Activated naive CD4-positive, alpha-beta T cell treated with anti-CD3 and anti-CD28 coated beads for 36 hours (primary cell): ENCODE measurements at regions not wholly inside any gene's neighbourhood (a gene's known extent, or its start where the extent isn't known, plus 50 kb on each side); places are given as distances from the start of the nearest gene placed in this dataset.
"Not testable (repeated sequence)": the region's sequence is repeated elsewhere in the genome, so short reads cannot be mapped to it uniquely, and the experiment has no call there.

Experiments
- CTCF ChIA-PET: fragments of 350-600 bp; sonication (Branson Sonifier 250); formaldehyde crosslinking; loops from one replicate; lab custom pipeline; 2021; ENCODE audit warnings: antibody characterized with exemption; lab: Charles Lee
- DNase-seq: peaks from one replicate; pipeline ENCODE4 v3.0.0-alpha.2; 2020
- H3K27ac Mint-ChIP-seq: one replicate; pipeline ENCODE4 v1.8.0; 2021; ENCODE audit warnings: mild to moderate bottlenecking, mixed read lengths
- H3K27me3 Mint-ChIP-seq: one replicate; pipeline ENCODE4 v1.8.0; 2021; ENCODE audit warnings: low read depth, mixed read lengths
- H3K36me3 Mint-ChIP-seq: one replicate; pipeline ENCODE4 v1.8.0; 2021; ENCODE audit warnings: low read depth, mixed read lengths
- H3K4me1 Mint-ChIP-seq: one replicate; pipeline ENCODE4 v1.8.0; 2021; ENCODE audit warnings: low read depth, mixed read lengths
- H3K4me3 Mint-ChIP-seq: one replicate; pipeline ENCODE4 v1.8.0; 2021; ENCODE audit warnings: mild to moderate bottlenecking, moderate library complexity, mixed read lengths
- H3K9me3 Mint-ChIP-seq: one replicate; pipeline ENCODE4 v1.8.0; 2021; ENCODE audit warnings: mixed read lengths
- intact Hi-C: fragments of 100-400 bp; cut with micrococcal nuclease; formaldehyde crosslinking; loops from one replicate; pipeline ENCODE4 v1.15.1; 2023

GRCh38 chr5:154593796-154594195 lies 115.8 kb upstream of the HAND1 start:
- no peak for DNase-seq
- Mint-ChIP-seq H3K27ac (no peak overlapping the region), H3K9me3 (no peaks in the 10 kb centered on the region), H3K4me3 (no peak overlapping the region), H3K4me1 (no peaks in the 10 kb centered on the region), H3K36me3 (no peaks in the 10 kb centered on the region), H3K27me3 (peaks cover 5% of the 10 kb centered on the region)
- intact Hi-C loops: no loop called here
- CTCF ChIA-PET: no interaction called here

GRCh38 chr5:154593071-154593470 lies 115.0 kb upstream of the HAND1 start:
- CTCF ChIA-PET: interaction anchor here (0.5 kb wide), 1 partner anchor 64 kb away, joined by 4 read pairs; no protein-coding TSS in a partner anchor

GRCh38 chr5:154590093-154590724 lies 112.2 kb upstream of the HAND1 start:
- DNase-seq: no peak
- H3K36me3 Mint-ChIP-seq: no peaks in the 10 kb centered on the region
- H3K9me3 Mint-ChIP-seq: no peaks in the 10 kb centered on the region

More at GRCh38 chr5:154593071-154593470, 115.0 kb upstream of the HAND1 start:
- H3K27ac Mint-ChIP-seq: no peak overlapping the region
- H3K27me3 Mint-ChIP-seq: peaks cover 2% of the 10 kb centered on the region
- H3K9me3 Mint-ChIP-seq: no peaks in the 10 kb centered on the region
- H3K36me3 Mint-ChIP-seq: no peaks in the 10 kb centered on the region
- no peak for DNase-seq
- H3K4me3 Mint-ChIP-seq: no peak overlapping the region
- intact Hi-C loops: no loop called here
- H3K4me1 Mint-ChIP-seq: no peaks in the 10 kb centered on the region

GRCh38 chr5:154589511-154589910 lies 111.5 kb upstream of the HAND1 start:
- Mint-ChIP-seq H3K9me3 (no peaks in the 10 kb centered on the region), H3K27me3 (peaks cover 5% of the 10 kb centered on the region), H3K4me3 (no peak overlapping the region), H3K4me1 (no peaks in the 10 kb centered on the region), H3K27ac (no peak overlapping the region), H3K36me3 (no peaks in the 10 kb centered on the region)
- no peak for DNase-seq
- CTCF ChIA-PET: no interaction called here
- intact Hi-C loops: no loop called here

More at GRCh38 chr5:154590093-154590724, 112.2 kb upstream of the HAND1 start:
- Mint-ChIP-seq H3K27me3 (peaks cover 5% of the 10 kb centered on the region), H3K27ac (no peak overlapping the region), H3K4me1 (no peaks in the 10 kb centered on the region), H3K4me3 (no peak overlapping the region)
- CTCF ChIA-PET: no interaction called here
- intact Hi-C loops: no loop called here

- H3K27ac Mint-ChIP-seq, H3K27me3 Mint-ChIP-seq, intact Hi-C loops, H3K9me3 Mint-ChIP-seq, DNase-seq, H3K4me3 Mint-ChIP-seq, H3K36me3 Mint-ChIP-seq, H3K4me1 Mint-ChIP-seq: not testable (repeated sequence)
- CTCF ChIA-PET: interaction anchor here (1.0 kb wide), 1 partner anchor 68 kb away, joined by 4 read pairs; no protein-coding TSS in a partner anchor
Measured at GRCh38 chr5:154588833-154589425, 110.9 kb upstream of the HAND1 start.

GRCh38 chr5:154588091-154588774 lies 110.2 kb upstream of the HAND1 start:
- H3K27me3 Mint-ChIP-seq: peaks cover 6% of the 10 kb centered on the region
- H3K4me3 Mint-ChIP-seq: no peak overlapping the region
- H3K36me3 Mint-ChIP-seq: no peaks in the 10 kb centered on the region
- DNase-seq: no peak
- intact Hi-C loops: no loop called here
- H3K9me3 Mint-ChIP-seq: no peaks in the 10 kb centered on the region
- no peaks in the 10 kb centered on the region for H3K4me1 Mint-ChIP-seq
- CTCF ChIA-PET: interaction anchor here (1.0 kb wide), 1 partner anchor 68 kb away, joined by 4 read pairs; no protein-coding TSS in a partner anchor
- no peak overlapping the region for H3K27ac Mint-ChIP-seq

GRCh38 chr5:154587123-154588026 lies 109.3 kb upstream of the HAND1 start:
- peaks cover 9% of the 10 kb centered on the region for H3K27me3 Mint-ChIP-seq
- H3K4me1 Mint-ChIP-seq: no peaks in the 10 kb centered on the region
- H3K36me3 Mint-ChIP-seq: no peaks in the 10 kb centered on the region
- CTCF ChIA-PET: interaction anchor here (0.6 to 0.7 kb wide), 2 partner anchors 44 to 603 kb away, joined by 3 read pairs; no protein-coding TSS in a partner anchor
- H3K27ac Mint-ChIP-seq: no peak overlapping the region
- H3K9me3 Mint-ChIP-seq: no peaks in the 10 kb centered on the region
- H3K4me3 Mint-ChIP-seq: no peak overlapping the region
- intact Hi-C loops: no loop called here
- no peak for DNase-seq

- H3K36me3 Mint-ChIP-seq: no peaks in the 10 kb centered on the region
- peaks cover 10% of the 10 kb centered on the region for H3K27me3 Mint-ChIP-seq
- H3K4me1 Mint-ChIP-seq: no peaks in the 10 kb centered on the region
- H3K4me3 Mint-ChIP-seq: no peak overlapping the region
- H3K27ac Mint-ChIP-seq: no peak overlapping the region
- H3K9me3 Mint-ChIP-seq: no peaks in the 10 kb centered on the region
- DNase-seq: no peak
- CTCF ChIA-PET: interaction anchor here (0.6 kb wide), 1 partner anchor 158 kb away, joined by 5 read pairs; no protein-coding TSS in a partner anchor
- intact Hi-C loops: no loop called here
Measured at GRCh38 chr5:154583671-154584177, 105.7 kb upstream of the HAND1 start.

GRCh38 chr5:154580422-154580821 lies 102.4 kb upstream of the HAND1 start:
- Mint-ChIP-seq H3K4me3 (no peak overlapping the region), H3K9me3 (no peaks in the 10 kb centered on the region), H3K4me1 (no peaks in the 10 kb centered on the region), H3K36me3 (no peaks in the 10 kb centered on the region), H3K27ac (no peak overlapping the region), H3K27me3 (peaks cover 13% of the 10 kb centered on the region)
- no peak for DNase-seq
- intact Hi-C loops: no loop called here
- CTCF ChIA-PET: interaction anchor here (0.5 kb wide), 1 partner anchor 112 kb away, joined by 4 read pairs; no protein-coding TSS in a partner anchor

GRCh38 chr5:154577416-154577815 lies 99.4 kb upstream of the HAND1 start:
- Mint-ChIP-seq H3K36me3 (no peaks in the 10 kb centered on the region), H3K27ac (no peak overlapping the region), H3K4me1 (no peaks in the 10 kb centered on the region), H3K4me3 (no peak overlapping the region), H3K27me3 (peaks cover 12% of the 10 kb centered on the region), H3K9me3 (no peaks in the 10 kb centered on the region)
- intact Hi-C loops: no loop called here
- no peak for DNase-seq
- CTCF ChIA-PET: interaction anchor here (0.8 to 1.5 kb wide), 2 partner anchors 56 to 109 kb away, joined by 5 read pairs; no protein-coding TSS in a partner anchor

GRCh38 chr5:154576429-154576806 lies 98.4 kb upstream of the HAND1 start:
- intact Hi-C loops: loop anchor here (1.0 kb wide), 1 partner anchor 109 kb away; no protein-coding TSS in a partner anchor
- DNase-seq: no peak
- CTCF ChIA-PET: interaction anchor here (0.6 to 1.1 kb wide), 3 partner anchors 106 to 159 kb away, joined by 3 to 5 read pairs (median 4); no protein-coding TSS in a partner anchor

More at GRCh38 chr5:154576429-154576806, 98.4 kb upstream of the HAND1 start:
- H3K4me3 Mint-ChIP-seq: no peak overlapping the region
- no peaks in the 10 kb centered on the region for H3K36me3 Mint-ChIP-seq
- H3K27ac Mint-ChIP-seq: no peak overlapping the region
- no peaks in the 10 kb centered on the region for H3K9me3 Mint-ChIP-seq
- no peaks in the 10 kb centered on the region for H3K4me1 Mint-ChIP-seq
- H3K27me3 Mint-ChIP-seq: peaks cover 12% of the 10 kb centered on the region
